NT2/D1 (cell line): ENCODE measurements at regions not wholly inside any gene's neighbourhood (a gene's known extent, or its start where the extent isn't known, plus 50 kb on each side); places are given as distances from the start of the nearest gene placed in this dataset.

Source experiments
- SUZ12 ChIP-seq: IDR thresholded peaks from 2 replicates; pipeline ENCODE4 v1.6.1; 2011; ENCODE audit not compliant: insufficient read length, insufficient read depth; ENCODE audit errors: extremely low read depth
- YY1 ChIP-seq: IDR thresholded peaks from 2 replicates; pipeline ENCODE4 v1.6.1; 2011; ENCODE audit not compliant: insufficient read length, insufficient read depth

- no peak for TF ChIP-seq YY1
- no peak for TF ChIP-seq SUZ12
These were observed 813.4 kb downstream of the ADGRL2 start for GRCh38 chr1:82614090-82614489.
